OCI-LY1 (cell line): ENCODE measurements at regions not wholly inside any gene's neighbourhood (a gene's known extent, or its start where the extent isn't known, plus 50 kb on each side); places are given as distances from the start of the nearest gene placed in this dataset.

ENCODE experiments used
- EZH2 ChIP-seq: fragments of 200-600 bp; sonication (generic), shearing (Covaris generic); IDR thresholded peaks from 2 replicates; pipeline ENCODE4 v1.8.0; 2017; ENCODE audit warnings: borderline replicate concordance, mixed run types, mild to moderate bottlenecking, antibody characterized with exemption, low read length, moderate library complexity, mixed read lengths
- TF ChIP-seq, protein P1 (sequence below): fragments of 200-600 bp; sonication (generic), shearing (Covaris generic); IDR thresholded peaks from 2 replicates; pipeline ENCODE4 v1.5.1; 2017; ENCODE audit warnings: mild to moderate bottlenecking, antibody characterized with exemption, low read length, moderate library complexity, mixed read lengths

DNA sequence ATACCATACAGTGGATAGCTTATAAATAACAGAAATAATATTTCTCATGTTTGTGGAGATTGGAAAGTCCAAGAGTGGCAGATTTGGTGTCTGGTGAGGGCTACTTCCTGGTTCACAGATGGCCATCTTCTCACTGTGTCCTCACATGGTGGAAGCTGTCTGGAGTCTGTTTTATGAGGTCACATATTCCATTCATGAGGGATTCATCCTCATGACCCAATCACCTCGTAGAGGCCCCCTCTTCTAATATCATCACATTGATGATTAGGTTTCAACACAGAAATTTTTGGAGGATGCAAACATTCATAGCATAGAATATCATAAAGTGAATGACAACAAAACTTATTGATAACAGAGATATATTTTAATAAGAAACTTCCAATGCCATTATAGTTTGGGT is 568.0 kb downstream of the STIM2 start:
- TF ChIP-seq, protein P1, sequence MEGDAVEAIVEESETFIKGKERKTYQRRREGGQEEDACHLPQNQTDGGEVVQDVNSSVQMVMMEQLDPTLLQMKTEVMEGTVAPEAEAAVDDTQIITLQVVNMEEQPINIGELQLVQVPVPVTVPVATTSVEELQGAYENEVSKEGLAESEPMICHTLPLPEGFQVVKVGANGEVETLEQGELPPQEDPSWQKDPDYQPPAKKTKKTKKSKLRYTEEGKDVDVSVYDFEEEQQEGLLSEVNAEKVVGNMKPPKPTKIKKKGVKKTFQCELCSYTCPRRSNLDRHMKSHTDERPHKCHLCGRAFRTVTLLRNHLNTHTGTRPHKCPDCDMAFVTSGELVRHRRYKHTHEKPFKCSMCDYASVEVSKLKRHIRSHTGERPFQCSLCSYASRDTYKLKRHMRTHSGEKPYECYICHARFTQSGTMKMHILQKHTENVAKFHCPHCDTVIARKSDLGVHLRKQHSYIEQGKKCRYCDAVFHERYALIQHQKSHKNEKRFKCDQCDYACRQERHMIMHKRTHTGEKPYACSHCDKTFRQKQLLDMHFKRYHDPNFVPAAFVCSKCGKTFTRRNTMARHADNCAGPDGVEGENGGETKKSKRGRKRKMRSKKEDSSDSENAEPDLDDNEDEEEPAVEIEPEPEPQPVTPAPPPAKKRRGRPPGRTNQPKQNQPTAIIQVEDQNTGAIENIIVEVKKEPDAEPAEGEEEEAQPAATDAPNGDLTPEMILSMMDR = no peak
- TF ChIP-seq EZH2 = no peak
